Common myeloid progenitor, CD34-positive (primary cell): ENCODE measurements at regions not wholly inside any gene's neighbourhood (a gene's known extent, or its start where the extent isn't known, plus 50 kb on each side); places are given as distances from the start of the nearest gene placed in this dataset.
"Not testable (repeated sequence)": the region's sequence is repeated elsewhere in the genome, so short reads cannot be mapped to it uniquely, and the experiment has no call there.

Experiments used
- CTCF ChIA-PET: fragments of 350-600 bp; sonication (Branson Sonifier 250); formaldehyde crosslinking; loops from one replicate; lab custom pipeline; 2021; ENCODE audit warnings: antibody characterized with exemption; lab: Charles Lee
- POLR2A ChIA-PET: fragments of 350-600 bp; sonication (Branson Sonifier 250); formaldehyde crosslinking; loops from one replicate; lab custom pipeline; 2021; ENCODE audit warnings: antibody characterized with exemption; lab: Charles Lee
- DNase-seq, 3 donors: peaks; one replicate each; pipeline versions ENCODE4 v3.0.0 to v3.0.0-alpha.2; 2013
- H3K27ac ChIP-seq, 2 experiments: 1 replicate in 1 of 2; 2 replicates in 1 of 2; pipeline ENCODE4 v1.7.0; 2013; ENCODE audit warnings: inconsistent platforms in 2 of 2, low read length in 2 of 2, mild to moderate bottlenecking in 2 of 2, low read depth in 1 of 2, moderate library complexity in 1 of 2; ENCODE audit not compliant: severe bottlenecking in 2 of 2, insufficient read depth in 1 of 2, poor library complexity in 1 of 2
- H3K27me3 ChIP-seq, 5 experiments: replicated peaks in 2 of 5; 1 replicate in 3 of 5; 2 replicates in 2 of 5; pipeline versions ENCODE4 v1.6.1 to v1.7.0; 2013; ENCODE audit warnings: low read length in 4 of 5, mild to moderate bottlenecking in 2 of 5, moderate library complexity in 2 of 5, inconsistent platforms in 1 of 5; ENCODE audit not compliant: insufficient read depth in 5 of 5, control insufficient read depth in 4 of 5
- H3K36me3 ChIP-seq, 4 experiments: 1 replicate in 2 of 4; 2 replicates in 2 of 4; pipeline versions ENCODE4 v1.6.1 to v1.7.0; 2013; ENCODE audit warnings: low read length in 3 of 4, control low read depth in 1 of 4, mild to moderate bottlenecking in 1 of 4; ENCODE audit not compliant: control insufficient read depth in 4 of 4, insufficient read depth in 4 of 4
- H3K4me1 ChIP-seq, 4 experiments: 1 replicate in 3 of 4; 2 replicates in 1 of 4; pipeline versions ENCODE4 v1.6.1 to v1.7.1; 2013; ENCODE audit warnings: low read length in 3 of 4, mild to moderate bottlenecking in 3 of 4, control low read depth in 1 of 4, inconsistent platforms in 1 of 4, moderate library complexity in 1 of 4; ENCODE audit not compliant: control insufficient read depth in 4 of 4, insufficient read depth in 4 of 4; ENCODE audit errors: control extremely low read depth in 1 of 4
- H3K4me3 ChIP-seq, 7 experiments: 1 replicate in 4 of 7; 2 replicates in 3 of 7; pipeline versions ENCODE4 v1.5.1 to v1.7.0; 2013; ENCODE audit warnings: mild to moderate bottlenecking in 7 of 7, low read length in 6 of 7, moderate library complexity in 6 of 7, inconsistent platforms in 2 of 7, low read depth in 2 of 7, control low read depth in 1 of 7; ENCODE audit not compliant: insufficient read depth in 4 of 7, control insufficient read depth in 1 of 7; ENCODE audit errors: extremely low read depth in 1 of 7
- H3K9me3 ChIP-seq, 5 experiments: 1 replicate in 4 of 5; 2 replicates in 1 of 5; pipeline versions ENCODE4 v1.6.1 to v1.7.1; 2013; ENCODE audit warnings: low read length in 4 of 5, mild to moderate bottlenecking in 2 of 5, inconsistent platforms in 1 of 5, low read depth in 1 of 5, moderate library complexity in 1 of 5; ENCODE audit not compliant: control insufficient read depth in 4 of 5, insufficient read depth in 2 of 5; ENCODE audit errors: control extremely low read depth in 1 of 5
- WGBS: methylation state at CpG from one replicate; pipeline ENCODE4 v1.1.5; 2013; ENCODE audit not compliant: insufficient coverage; 5-methylcytosine and 5-hydroxymethylcytosine counted together

- POLR2A ChIA-PET = no interaction called here
- DNase-seq = no peak
- Histone ChIP-seq H3K36me3 (no peaks in the 10 kb centered on the region), H3K9me3 (no peaks in the 10 kb centered on the region), H3K4me3 (no peak overlapping the region), H3K27ac (no peak overlapping the region), H3K27me3 (peaks cover 0 to 4% (median 0%) of the 10 kb centered on the region in 5 experiments), H3K4me1 (no peaks in the 10 kb centered on the region)
- WGBS = 96% methylated on average over 3 of the region's 4 CpGs
- CTCF ChIA-PET = no interaction called here
These were observed 600.5 kb upstream of the RBFOX1 start for GRCh38 chr16:6732166-6732565.

DNA sequence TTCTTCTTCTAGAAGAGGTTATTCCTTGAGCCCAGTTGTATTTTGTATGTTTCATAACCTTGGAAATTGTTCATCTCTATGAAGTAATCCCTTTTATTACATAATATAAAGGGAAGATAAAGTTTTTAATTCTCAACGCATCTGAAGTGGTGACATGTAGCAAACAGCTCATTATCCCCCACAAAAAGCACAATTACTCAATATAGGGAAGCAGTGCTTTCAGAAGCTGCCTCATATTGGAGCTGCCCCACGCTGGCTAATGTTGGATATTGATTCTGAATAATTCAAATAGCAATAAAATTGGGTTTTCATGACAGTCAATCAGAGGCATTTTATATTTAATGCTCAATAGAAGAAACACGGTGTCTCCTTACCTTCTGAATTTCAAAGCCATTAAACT, 604.3 kb upstream of the RBFOX1 start:
- CTCF ChIA-PET = interaction anchor here (1.2 kb wide), 1 partner anchor 46 kb away, joined by 4 read pairs; no protein-coding TSS in a partner anchor
- no CpG with 5 or more reads among the region's 3 CpGs for WGBS
- DNase-seq = no peak

GRCh38 chr16:6726621-6727020, 606.0 kb upstream of the RBFOX1 start:
- 13% methylated on average over 2 of the region's 4 CpGs for WGBS
- Histone ChIP-seq H3K36me3 (no peaks in the 10 kb centered on the region), H3K27me3 (peaks cover 0 to 3% (median 0%) of the 10 kb centered on the region in 5 experiments), H3K4me3 (peak overlapping the region in 1 of 7 experiments; percentile 8), H3K4me1 (peaks cover 0 to 5% (median 0%) of the 10 kb centered on the region in 4 experiments), H3K9me3 (no peaks in the 10 kb centered on the region), H3K27ac (no peak overlapping the region)
- ChIA-PET POLR2A (no interaction called here), CTCF (interaction anchor here (0.6 kb wide), 1 partner anchor 1859 kb away, joined by 3 read pairs; no protein-coding TSS in a partner anchor)
- no peak for DNase-seq

More for the DNA sequence above, 604.3 kb upstream of the RBFOX1 start:
- peaks cover 0 to 4% (median 0%) of the 10 kb centered on the region in 5 experiments for H3K27me3 ChIP-seq
- no peaks in the 10 kb centered on the region for H3K36me3 ChIP-seq
- POLR2A ChIA-PET = no interaction called here
- no peaks in the 10 kb centered on the region for H3K9me3 ChIP-seq
- H3K4me3 ChIP-seq = no peak overlapping the region
- no peak overlapping the region for H3K27ac ChIP-seq
- H3K4me1 ChIP-seq = peaks cover 0 to 5% (median 0%) of the 10 kb centered on the region in 4 experiments

DNA sequence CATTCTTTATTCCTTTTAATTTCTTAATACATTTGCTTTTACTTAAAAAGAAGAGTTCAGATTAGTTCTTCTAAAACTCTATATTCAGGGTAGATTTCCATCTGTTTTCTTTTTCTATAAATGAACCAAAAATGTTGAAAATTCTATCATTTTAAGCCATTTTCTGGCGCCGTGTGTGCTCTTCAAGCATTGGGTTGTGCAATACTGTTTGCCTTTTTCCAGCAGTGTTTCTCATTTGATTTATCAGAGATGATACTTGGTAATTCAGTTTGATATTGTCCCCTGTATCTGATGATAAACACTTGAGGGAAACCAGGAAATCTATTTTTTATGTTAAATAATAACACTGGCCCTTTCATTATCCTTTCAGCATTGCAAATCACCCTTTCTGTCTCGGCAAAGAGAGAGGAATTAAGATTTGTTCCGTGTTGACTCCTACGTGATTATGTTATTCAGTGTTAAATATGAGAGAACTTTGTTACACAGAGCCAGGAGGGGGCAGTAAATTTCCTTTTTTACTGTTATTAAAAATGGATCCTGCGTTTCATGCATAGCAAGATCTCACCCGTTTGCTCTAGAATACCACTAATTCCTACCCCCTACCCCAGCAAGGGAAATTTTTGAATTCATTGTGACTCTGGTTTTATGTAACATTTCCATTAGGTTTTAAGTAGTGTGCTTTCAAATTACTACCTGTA, 606.9 kb upstream of the RBFOX1 start:
- peak; percentile 42 to 69 (median 54) for DNase-seq
- POLR2A ChIA-PET = no interaction called here
- H3K27me3 ChIP-seq = no peaks in the 10 kb centered on the region

GRCh38 chr16:6725206-6725605, 607.4 kb upstream of the RBFOX1 start:
- POLR2A ChIA-PET, DNase-seq: not testable (repeated sequence)

More for the DNA sequence above, 606.9 kb upstream of the RBFOX1 start:
- Histone ChIP-seq H3K36me3 (no peaks in the 10 kb centered on the region), H3K4me3 (no peak overlapping the region), H3K9me3 (no peaks in the 10 kb centered on the region), H3K27ac (no peak overlapping the region), H3K4me1 (peaks cover 0 to 5% (median 0%) of the 10 kb centered on the region in 4 experiments)
- CTCF ChIA-PET = interaction anchor here (0.6 kb wide), 1 partner anchor 1860 kb away, joined by 3 read pairs; no protein-coding TSS in a partner anchor
- WGBS = no CpG with 5 or more reads among the region's 7 CpGs

DNA sequence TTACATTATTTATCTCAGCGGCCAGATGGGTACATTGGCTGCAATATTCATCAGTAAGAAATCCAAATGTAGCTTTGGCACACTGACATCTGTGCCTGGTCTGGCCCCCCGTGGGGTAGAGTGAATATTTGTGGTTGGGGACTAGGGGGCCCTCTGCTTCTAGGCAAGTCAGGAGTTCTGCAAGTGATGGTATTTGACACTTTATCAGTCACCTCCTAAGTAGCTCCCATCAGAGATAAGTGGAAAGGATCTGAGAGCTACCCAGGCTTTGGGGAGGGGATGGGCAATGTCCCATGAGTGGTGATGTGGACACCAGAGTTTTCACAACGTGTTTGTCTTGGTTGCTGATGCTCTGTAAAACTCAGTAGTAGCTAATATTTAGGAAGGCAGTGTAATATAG, 609.9 kb upstream of the RBFOX1 start:
- Histone ChIP-seq H3K9me3 (no peaks in the 10 kb centered on the region), H3K4me3 (no peak overlapping the region), H3K36me3 (no peaks in the 10 kb centered on the region), H3K27ac (no peak overlapping the region), H3K27me3 (peaks cover 0 to 2% (median 0%) of the 10 kb centered on the region in 5 experiments), H3K4me1 (peaks cover 0 to 5% (median 0%) of the 10 kb centered on the region in 4 experiments)
- POLR2A ChIA-PET = no interaction called here
- WGBS = no CpG with 5 or more reads among the region's 3 CpGs
- no peak for DNase-seq
- CTCF ChIA-PET = no interaction called here

More at GRCh38 chr16:6725206-6725605, 607.4 kb upstream of the RBFOX1 start:
- 90% methylated on average over 9 of the region's 10 CpGs for WGBS
- H3K27me3 ChIP-seq, H3K4me3 ChIP-seq, H3K4me1 ChIP-seq, CTCF ChIA-PET, H3K27ac ChIP-seq, H3K9me3 ChIP-seq, H3K36me3 ChIP-seq: not testable (repeated sequence)

DNA sequence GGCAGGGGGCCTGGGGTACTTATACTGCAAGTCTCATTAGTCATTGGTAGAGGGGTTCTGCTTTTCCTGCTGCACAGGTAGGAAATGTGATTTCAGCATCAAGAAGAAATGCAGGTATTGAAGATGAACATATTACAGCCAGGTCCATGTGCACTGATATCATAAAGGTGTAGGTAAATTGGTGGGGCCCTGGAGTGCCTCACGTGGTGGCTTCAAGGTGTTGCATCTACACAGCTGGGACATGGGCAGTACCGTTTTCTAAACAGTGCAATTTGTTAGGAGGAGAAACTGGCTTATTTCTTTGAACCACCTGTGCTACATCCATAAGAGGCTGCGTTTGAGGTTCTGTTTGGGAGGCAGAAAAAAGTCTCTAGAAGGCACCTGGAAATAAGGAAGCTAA, 618.1 kb upstream of the RBFOX1 start:
- 44% methylated on average over 3 of the region's 3 CpGs for WGBS
- POLR2A ChIA-PET = no interaction called here
- CTCF ChIA-PET = no interaction called here

More for the DNA sequence above, 618.1 kb upstream of the RBFOX1 start:
- Histone ChIP-seq H3K4me3 (no peak overlapping the region), H3K4me1 (no peaks in the 10 kb centered on the region), H3K9me3 (no peaks in the 10 kb centered on the region), H3K27ac (no peak overlapping the region), H3K36me3 (no peaks in the 10 kb centered on the region), H3K27me3 (peaks cover 0 to 6% (median 0%) of the 10 kb centered on the region in 5 experiments)
- DNase-seq = no peak
